NB4 (cell line): ENCODE measurements at regions not wholly inside any gene's neighbourhood (a gene's known extent, or its start where the extent isn't known, plus 50 kb on each side); places are given as distances from the start of the nearest gene placed in this dataset.

Source experiments
- DNase-seq: peaks from one replicate; pipeline ENCODE4 v3.0.0; 2010; ENCODE audit warnings: low read depth
- H3K4me3 ChIP-seq: one replicate; pipeline ENCODE4 v1.5.1; 2011; ENCODE audit warnings: mild to moderate bottlenecking, low read depth, low read length, moderate library complexity
- MYC ChIP-seq: IDR thresholded peaks from 2 replicates; pipeline ENCODE4 v1.6.1; 2011; ENCODE audit warnings: low read depth, low read length
- POLR2A ChIP-seq: IDR thresholded peaks from 2 replicates; pipeline ENCODE4 v1.6.1; 2011; ENCODE audit warnings: mild to moderate bottlenecking; ENCODE audit not compliant: insufficient read length; ENCODE audit errors: extremely low read depth
- TF ChIP-seq, protein P1 (sequence below): IDR thresholded peaks from 2 replicates; pipeline ENCODE4 v1.6.1; 2011; ENCODE audit warnings: low read depth, low read length
- TF ChIP-seq, protein P2 (sequence below): IDR thresholded peaks from one replicate; pipeline ENCODE4 v1.5.1; 2012; ENCODE audit warnings: low read depth, low read length

DNA sequence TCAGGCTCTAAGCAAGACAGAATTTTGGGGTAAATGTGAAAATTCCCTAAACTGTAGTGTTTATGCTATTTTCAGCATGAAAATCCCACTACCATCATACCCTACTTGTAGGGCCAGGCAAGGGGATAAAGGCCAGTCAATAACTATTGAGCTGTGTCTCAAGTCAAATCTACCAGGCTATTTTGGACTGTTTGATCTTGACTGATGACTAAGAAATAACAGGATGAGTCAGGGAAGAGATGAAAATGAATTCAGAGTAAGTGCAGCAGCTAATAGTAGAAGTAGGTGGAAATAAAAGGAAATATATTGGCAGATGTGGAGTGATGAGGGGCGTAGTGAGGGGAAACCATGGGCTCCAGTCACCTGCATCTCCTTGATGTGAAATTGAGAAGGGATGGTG is 225.8 kb upstream of the PHYHIPL start:
- no peak for TF ChIP-seq POLR2A
- TF ChIP-seq, protein P1, sequence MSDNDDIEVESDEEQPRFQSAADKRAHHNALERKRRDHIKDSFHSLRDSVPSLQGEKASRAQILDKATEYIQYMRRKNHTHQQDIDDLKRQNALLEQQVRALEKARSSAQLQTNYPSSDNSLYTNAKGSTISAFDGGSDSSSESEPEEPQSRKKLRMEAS, result no peak
- TF ChIP-seq MYC, result no peak
- TF ChIP-seq, protein P2, sequence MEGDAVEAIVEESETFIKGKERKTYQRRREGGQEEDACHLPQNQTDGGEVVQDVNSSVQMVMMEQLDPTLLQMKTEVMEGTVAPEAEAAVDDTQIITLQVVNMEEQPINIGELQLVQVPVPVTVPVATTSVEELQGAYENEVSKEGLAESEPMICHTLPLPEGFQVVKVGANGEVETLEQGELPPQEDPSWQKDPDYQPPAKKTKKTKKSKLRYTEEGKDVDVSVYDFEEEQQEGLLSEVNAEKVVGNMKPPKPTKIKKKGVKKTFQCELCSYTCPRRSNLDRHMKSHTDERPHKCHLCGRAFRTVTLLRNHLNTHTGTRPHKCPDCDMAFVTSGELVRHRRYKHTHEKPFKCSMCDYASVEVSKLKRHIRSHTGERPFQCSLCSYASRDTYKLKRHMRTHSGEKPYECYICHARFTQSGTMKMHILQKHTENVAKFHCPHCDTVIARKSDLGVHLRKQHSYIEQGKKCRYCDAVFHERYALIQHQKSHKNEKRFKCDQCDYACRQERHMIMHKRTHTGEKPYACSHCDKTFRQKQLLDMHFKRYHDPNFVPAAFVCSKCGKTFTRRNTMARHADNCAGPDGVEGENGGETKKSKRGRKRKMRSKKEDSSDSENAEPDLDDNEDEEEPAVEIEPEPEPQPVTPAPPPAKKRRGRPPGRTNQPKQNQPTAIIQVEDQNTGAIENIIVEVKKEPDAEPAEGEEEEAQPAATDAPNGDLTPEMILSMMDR, result no peak
- no peak for DNase-seq
- no peak overlapping the region for H3K4me3 ChIP-seq

DNA sequence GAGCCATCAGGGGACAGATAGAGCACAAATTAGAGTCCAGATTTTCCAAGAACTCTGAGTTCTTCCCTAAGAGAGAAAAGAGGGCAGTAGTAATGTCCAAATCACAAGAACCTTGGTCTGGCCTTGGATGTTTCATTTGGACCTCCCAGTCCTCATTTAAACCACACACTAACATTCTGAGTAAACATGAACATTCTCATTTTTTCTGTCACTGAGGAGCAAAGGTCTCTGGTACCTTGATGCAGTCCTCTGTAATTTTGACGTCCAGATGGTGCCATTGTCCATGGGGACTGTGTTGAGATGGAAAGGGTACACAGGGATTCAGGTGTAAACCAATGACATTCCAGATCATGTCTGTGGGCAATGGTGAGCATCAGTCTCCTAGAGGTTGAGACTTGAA is 225.4 kb upstream of the PHYHIPL start:
- TF ChIP-seq MYC (no peak), POLR2A (no peak)
- TF ChIP-seq, protein P1, result no peak
- TF ChIP-seq, protein P2, result no peak
- no peak for DNase-seq
- no peak overlapping the region for H3K4me3 ChIP-seq

DNA sequence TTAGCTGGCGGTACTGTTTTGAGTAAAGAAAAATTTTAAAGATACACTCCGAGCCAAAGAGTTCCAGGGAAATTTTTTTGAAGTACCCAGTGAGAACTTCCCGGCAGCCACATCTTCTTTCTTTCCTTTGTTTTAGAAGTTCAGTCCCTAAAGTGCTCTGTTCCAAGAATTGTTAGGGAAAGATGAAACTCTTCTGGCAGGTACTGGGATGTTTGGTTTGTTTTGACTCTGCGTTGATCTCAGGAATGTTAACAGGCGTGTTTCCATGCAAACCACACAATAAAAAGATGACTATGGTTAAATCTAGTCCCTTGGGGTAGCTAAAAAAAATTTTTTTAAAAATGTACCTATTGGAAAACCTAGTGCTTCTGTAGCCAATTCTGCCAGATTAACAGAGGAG is 224.7 kb upstream of the PHYHIPL start:
- no peak overlapping the region for H3K4me3 ChIP-seq
- no peak for DNase-seq
- TF ChIP-seq, protein P1, result no peak
- no peak for TF ChIP-seq MYC
- TF ChIP-seq POLR2A, result no peak
- TF ChIP-seq, protein P2, result no peak

DNA sequence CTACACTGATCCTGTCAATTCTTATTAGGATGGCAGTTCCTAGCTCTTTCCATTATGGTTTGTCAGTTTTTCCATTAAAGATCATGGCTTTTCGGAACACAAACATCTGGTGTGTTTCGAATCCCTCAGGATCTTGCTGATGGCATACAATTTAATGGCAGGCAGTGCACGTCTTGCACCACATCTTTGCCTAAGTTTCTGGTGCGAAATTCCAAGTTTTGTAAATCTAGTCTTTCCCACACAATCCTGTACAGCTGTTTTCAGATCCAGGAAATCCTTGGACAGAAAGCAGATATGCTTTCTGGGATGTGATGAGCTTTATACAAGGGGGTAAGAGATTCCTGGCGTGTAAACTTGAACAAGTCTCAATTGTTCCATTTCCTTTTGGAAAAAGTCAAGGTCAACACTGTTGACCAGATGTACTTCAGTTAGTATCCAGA is 224.3 kb upstream of the PHYHIPL start:
- H3K4me3 ChIP-seq, result no peak overlapping the region
- no peak for TF ChIP-seq POLR2A
- DNase-seq, result no peak

DNA sequence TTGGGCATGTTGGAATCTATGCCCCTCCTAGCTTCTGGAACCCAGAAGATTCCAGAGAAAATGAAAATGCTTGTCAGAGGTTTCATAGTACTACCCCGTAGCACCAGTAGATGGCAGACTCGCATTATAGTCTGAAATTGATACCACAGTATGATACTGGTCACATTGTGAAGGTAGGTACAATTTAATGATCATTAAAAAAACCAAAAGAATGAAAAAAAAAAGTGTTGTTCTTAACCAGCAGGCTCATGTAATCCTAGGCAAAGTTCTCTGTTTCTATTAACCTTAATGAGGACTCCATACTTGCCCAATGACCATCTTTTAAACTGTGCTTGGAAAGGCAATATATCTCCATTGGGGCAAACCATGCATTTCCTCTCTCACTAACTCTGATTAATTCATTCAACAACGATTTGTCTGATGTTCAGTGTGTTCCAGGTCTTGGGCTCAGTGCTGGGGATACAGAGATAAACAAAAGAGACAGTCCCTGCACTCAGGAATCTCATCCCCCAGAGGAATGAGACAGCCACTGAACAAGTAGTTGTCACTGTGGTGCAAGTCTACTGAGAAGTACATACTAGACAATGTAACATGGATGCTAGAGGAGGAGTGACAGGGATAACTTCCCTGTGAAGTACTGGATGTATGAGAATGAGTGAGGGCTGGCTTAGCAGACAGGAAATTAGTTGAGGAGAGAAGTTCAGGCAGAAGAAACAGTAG is 223.5 kb upstream of the PHYHIPL start:
- H3K4me3 ChIP-seq, result no peak overlapping the region
- TF ChIP-seq, protein P1, result no peak
- TF ChIP-seq, protein P2, result peak; percentile 76
- no peak for TF ChIP-seq POLR2A
- no peak for TF ChIP-seq MYC
- peak; percentile 46 for DNase-seq

DNA sequence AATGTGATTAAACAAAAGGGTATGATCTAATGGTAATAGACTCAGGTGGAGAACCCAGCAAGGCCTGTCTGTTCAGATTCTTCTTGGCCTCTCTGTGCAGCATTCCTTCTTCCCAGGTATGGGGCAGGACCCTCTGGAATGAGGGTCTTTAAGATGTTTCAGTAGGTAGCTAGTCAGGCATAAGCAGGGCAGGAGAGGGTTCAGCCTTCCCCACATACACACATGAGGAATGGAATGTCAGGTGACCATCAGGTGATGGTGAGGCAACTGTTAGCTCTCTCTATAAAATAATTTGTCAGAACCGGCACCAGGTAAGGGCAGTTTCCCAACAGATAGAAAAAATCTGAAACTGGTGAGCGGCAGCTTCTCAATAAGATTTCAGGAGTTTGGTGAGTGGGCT is 222.3 kb upstream of the PHYHIPL start:
- no peak for TF ChIP-seq POLR2A
- TF ChIP-seq, protein P1, result no peak
- TF ChIP-seq MYC, result no peak
- TF ChIP-seq, protein P2, result no peak
- H3K4me3 ChIP-seq, result no peak overlapping the region
- no peak for DNase-seq
